Activated CD4-positive, alpha-beta T cell treated with anti-CD3 and anti-CD28 coated beads for 48 hours (primary cell): ENCODE measurements at regions not wholly inside any gene's neighbourhood (a gene's known extent, or its start where the extent isn't known, plus 50 kb on each side); places are given as distances from the start of the nearest gene placed in this dataset.
"Not testable (repeated sequence)": the region's sequence is repeated elsewhere in the genome, so short reads cannot be mapped to it uniquely, and the experiment has no call there.

ENCODE experiments used
- DNase-seq: peaks from one replicate; pipeline ENCODE4 v3.0.0-alpha.2; 2020

GRCh38 chr20:60100780-60101179 lies 142.6 kb downstream of the CDH26 start:
- DNase-seq: no peak

GRCh38 chr20:60101201-60101890 lies 143.1 kb downstream of the CDH26 start:
- DNase-seq: no peak

- DNase-seq: no peak
Measured at GRCh38 chr20:60101891-60102281, 143.7 kb downstream of the CDH26 start.

GRCh38 chr20:60102665-60103210 lies 144.5 kb downstream of the CDH26 start:
- DNase-seq: no peak

- DNase-seq: no peak
Measured at GRCh38 chr20:60104993-60105803, 147.0 kb downstream of the CDH26 start.

GRCh38 chr20:60106186-60106585 lies 148.0 kb downstream of the CDH26 start:
- not testable (repeated sequence) for DNase-seq

GRCh38 chr20:60107621-60108390 lies 149.6 kb downstream of the CDH26 start:
- no peak for DNase-seq

- DNase-seq: no peak
Measured at GRCh38 chr20:60108397-60108796, 150.2 kb downstream of the CDH26 start.

GRCh38 chr20:60113024-60113724 lies 155.0 kb downstream of the CDH26 start:
- DNase-seq: no peak

GRCh38 chr20:60113771-60114170 lies 155.5 kb downstream of the CDH26 start:
- DNase-seq: no peak

GRCh38 chr20:60115451-60115850 lies 157.2 kb downstream of the CDH26 start:
- no peak for DNase-seq

GRCh38 chr20:60116128-60116909 lies 158.1 kb downstream of the CDH26 start:
- no peak for DNase-seq

GRCh38 chr20:60117065-60117464 lies 158.8 kb downstream of the CDH26 start:
- no peak for DNase-seq

- DNase-seq: no peak
Measured at GRCh38 chr20:60121903-60122302, 163.7 kb downstream of the CDH26 start.

- no peak for DNase-seq
Measured at GRCh38 chr20:60122671-60123070, 164.4 kb downstream of the CDH26 start.

- no peak for DNase-seq
Measured at GRCh38 chr20:60123096-60123495, 164.9 kb downstream of the CDH26 start.

- DNase-seq: no peak
Measured at GRCh38 chr20:60123652-60124051, 165.4 kb downstream of the CDH26 start.

GRCh38 chr20:60124776-60125381 lies 166.7 kb downstream of the CDH26 start:
- no peak for DNase-seq

- DNase-seq: no peak
Measured at GRCh38 chr20:60125513-60125912, 167.3 kb downstream of the CDH26 start.

- DNase-seq: no peak
Measured at GRCh38 chr20:60126975-60127374, 168.8 kb downstream of the CDH26 start.

- DNase-seq: no peak
Measured at GRCh38 chr20:60131375-60131774, 173.2 kb downstream of the CDH26 start.
